GM18507 (cell line): ENCODE measurements at regions not wholly inside any gene's neighbourhood (a gene's known extent, or its start where the extent isn't known, plus 50 kb on each side); places are given as distances from the start of the nearest gene placed in this dataset.

Experiments
- DNase-seq: peaks from one replicate; pipeline ENCODE4 v3.0.0; 2011; ENCODE audit warnings: low read depth; ENCODE audit not compliant: insufficient read length; ENCODE audit errors: extremely low spot score
- FAIRE-seq: peaks from 2 replicates; lab custom pipeline; 2011; peaks lifted over from hg19 to GRCh38; lab: Jason Lieb, UNC

- DNase-seq (no peak), FAIRE-seq (no peak)
Observed at GRCh38 chr17:74107107-74107506, 96.4 kb upstream of the RPL38 start.

- DNase-seq (no peak), FAIRE-seq (no peak)
Observed at GRCh38 chr17:74108126-74108705, 95.3 kb upstream of the RPL38 start.

DNA sequence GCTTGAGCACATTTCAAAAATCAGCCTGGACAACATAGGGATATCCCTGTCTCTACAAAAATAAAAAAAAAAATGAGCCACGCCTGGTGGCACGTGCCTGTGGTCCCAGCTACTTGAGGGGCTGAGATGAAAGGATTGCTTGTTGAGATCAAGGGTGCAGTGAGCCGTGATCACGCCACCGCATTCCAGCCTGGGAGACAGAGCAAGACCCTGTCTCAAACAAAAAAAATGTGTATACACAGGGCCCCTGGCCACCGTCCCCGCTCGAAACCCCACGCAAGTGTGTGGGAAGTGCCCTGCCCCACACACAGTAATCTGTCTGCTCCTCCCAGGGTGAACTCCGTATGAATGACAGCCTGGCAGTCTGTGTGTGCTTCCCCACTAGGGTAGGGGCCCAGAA is 93.0 kb upstream of the RPL38 start:
- FAIRE-seq (no peak), DNase-seq (no peak)

DNA sequence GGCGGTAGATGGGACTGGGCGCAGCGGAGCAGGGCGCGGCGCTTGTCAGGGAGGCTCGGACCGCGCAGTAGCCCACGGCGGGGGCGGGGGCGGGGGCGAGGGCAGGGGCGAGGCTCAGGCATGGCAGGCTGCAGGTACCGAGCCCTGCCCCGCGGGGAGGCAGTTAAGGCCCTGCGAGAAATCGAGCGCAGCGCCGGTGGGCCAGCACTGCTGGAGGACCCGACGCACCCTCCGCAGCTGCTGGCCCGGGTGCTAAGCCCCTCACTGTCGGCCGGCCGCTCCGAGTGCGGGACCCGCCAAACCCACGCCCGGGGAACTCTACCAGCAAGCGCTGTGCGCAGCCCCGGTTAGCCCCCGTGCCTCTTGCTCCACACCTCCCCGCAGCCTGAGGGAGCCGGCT is 90.2 kb upstream of the RPL38 start:
- no peak for FAIRE-seq

GRCh38 chr17:74113952-74114351 is 89.5 kb upstream of the RPL38 start:
- DNase-seq (no peak), FAIRE-seq (no peak)

More for the DNA sequence above, 90.2 kb upstream of the RPL38 start:
- DNase-seq: no peak

DNA sequence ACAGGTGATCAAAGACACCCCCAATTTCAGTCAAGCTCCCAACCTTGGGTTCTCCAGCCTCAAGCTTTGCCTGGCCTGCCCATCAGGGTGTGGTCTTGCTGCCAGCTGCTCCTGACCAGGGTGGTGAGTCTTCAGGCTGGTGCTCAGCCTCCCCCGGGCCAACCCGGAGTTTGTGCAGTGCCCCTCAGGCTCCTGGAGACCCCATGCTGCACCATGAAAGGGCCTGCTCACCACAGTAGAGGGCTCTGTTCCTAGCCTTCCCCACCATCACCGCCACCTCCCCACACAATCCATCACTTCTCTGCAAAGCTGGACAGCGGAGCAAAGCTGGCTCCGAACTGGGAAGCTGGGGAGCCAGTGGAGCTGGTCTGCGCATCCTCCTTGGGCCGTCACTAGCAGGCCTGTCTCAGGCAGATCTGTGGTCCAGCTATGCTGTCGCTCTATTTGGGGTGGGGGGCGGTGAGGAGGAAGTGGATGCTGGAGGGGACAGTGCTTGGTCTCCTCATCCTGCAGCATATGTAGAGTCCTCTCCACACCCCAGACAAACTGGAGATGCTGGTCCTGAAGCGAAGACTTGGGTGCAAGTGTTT is 88.5 kb upstream of the RPL38 start:
- FAIRE-seq (no peak), DNase-seq (no peak)

GRCh38 chr17:74115586-74115985 is 87.9 kb upstream of the RPL38 start:
- DNase-seq (no peak), FAIRE-seq (no peak)

DNA sequence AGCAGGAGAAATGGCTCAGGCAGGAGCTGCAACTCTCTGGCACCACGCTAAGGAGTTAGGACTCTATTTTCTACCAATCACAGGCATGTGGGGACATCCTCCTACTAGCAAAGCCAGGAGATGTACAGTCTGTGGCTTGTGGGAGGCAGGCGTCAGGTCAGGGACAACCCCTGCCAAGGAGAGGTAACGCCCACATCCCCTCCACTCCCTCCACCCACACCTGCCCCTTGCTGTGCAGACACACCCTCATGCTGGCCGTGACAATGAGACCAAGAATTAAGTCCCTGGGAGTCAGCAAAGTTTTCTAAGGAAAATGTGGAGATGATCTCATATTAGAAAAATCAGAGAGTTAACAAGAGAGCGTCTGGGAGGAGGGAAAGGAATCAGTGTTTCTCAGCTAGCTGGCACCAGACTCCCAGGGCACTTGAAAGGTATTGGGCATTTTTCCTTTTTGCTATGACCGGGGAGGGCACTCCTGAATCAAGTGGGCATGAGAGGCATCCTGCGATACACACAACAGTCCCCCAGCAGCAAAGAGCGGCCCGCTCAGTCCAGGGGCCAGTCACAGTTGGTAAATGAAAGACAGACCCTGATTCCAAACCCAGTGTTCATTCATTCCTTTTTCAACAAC is 87.3 kb upstream of the RPL38 start:
- DNase-seq: no peak
- FAIRE-seq: no peak

DNA sequence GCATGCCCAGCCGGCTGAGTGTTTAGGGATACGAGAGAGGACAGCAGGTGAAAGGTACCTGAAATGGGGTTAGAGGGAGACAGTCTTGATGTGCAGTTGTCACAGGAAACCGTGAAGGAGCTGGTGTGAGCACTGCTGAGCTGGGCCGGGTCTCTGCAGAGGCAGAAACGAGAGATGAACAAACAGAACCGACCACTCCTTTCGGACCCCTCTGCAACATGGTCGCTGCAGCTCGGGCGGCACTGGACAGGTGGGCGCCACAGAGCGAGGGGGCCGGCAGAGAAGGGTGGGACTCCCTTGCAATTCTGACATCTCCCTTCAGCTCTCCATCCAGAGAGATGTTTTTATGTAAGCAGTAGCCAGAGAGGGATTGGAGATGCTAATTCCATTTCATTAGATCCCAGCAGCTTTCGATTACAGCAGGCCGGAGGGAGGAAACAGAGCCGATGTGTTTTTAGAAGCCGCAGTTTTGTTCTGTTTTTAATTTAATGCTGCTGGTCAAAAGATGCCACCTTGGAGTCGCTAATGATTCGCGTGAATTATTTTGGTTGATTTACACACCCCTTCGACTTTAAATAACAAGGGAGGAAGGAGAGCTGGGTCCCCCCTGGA is 86.3 kb upstream of the RPL38 start:
- DNase-seq (no peak), FAIRE-seq (no peak)

GRCh38 chr17:74117999-74118421 is 85.5 kb upstream of the RPL38 start:
- DNase-seq (no peak), FAIRE-seq (no peak)

GRCh38 chr17:74118504-74118903 is 85.0 kb upstream of the RPL38 start:
- DNase-seq (no peak), FAIRE-seq (no peak)

GRCh38 chr17:74119049-74119580 is 84.4 kb upstream of the RPL38 start:
- FAIRE-seq (no peak), DNase-seq (no peak)

DNA sequence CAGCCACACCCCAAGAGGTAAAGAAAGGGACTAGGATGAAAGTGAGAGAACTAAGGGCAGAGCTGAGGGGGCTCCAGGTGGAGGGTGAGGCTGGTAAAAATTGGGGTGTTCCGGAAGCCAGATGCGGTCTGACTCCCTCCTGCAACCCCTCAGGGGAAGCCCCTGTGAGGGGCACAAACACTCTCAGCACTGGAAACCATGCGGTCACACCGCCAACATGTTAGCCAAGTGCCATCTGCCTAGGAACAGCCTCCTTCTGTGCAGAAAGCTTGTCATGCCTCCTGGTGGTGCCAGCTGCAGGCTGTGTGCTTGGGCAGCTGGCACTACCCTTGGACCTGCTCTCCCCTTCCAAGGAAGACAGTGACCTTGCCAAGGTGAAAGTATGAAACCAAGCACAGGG is 83.5 kb upstream of the RPL38 start:
- FAIRE-seq: no peak
- no peak for DNase-seq

GRCh38 chr17:74123350-74123749 is 80.1 kb upstream of the RPL38 start:
- FAIRE-seq (no peak), DNase-seq (no peak)

DNA sequence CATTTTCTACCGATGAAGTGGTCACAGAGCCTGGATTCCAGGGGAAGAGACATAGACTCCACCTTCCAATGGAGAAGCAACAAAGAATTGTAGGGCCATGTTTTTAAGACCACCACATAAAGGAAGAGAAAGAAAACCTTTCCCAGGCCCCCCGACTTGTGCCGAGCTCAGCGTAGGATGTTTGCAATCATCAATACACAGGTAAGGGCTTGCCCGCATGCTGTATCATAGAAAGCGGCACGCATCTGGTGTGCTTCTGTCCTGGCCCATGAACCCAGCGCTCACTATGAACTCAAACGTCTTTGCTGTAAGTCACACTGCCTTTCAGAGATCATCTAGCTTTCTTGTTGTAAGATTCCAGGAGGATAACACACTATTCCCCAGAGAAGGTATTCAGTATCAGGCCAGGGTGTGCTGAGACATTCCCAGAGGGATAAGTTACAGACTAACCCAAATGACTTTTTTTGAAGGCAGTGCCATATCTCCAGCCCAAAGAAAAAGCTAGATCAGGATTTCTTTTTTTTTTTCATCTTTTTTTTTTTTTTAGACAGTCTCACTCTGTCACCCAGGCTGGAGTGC is 79.5 kb upstream of the RPL38 start:
- DNase-seq (no peak), FAIRE-seq (no peak)

GRCh38 chr17:74125156-74125555 is 78.3 kb upstream of the RPL38 start:
- FAIRE-seq (no peak), DNase-seq (no peak)

- DNase-seq (no peak), FAIRE-seq (no peak)
Observed at GRCh38 chr17:74126179-74126900, 77.1 kb upstream of the RPL38 start.

DNA sequence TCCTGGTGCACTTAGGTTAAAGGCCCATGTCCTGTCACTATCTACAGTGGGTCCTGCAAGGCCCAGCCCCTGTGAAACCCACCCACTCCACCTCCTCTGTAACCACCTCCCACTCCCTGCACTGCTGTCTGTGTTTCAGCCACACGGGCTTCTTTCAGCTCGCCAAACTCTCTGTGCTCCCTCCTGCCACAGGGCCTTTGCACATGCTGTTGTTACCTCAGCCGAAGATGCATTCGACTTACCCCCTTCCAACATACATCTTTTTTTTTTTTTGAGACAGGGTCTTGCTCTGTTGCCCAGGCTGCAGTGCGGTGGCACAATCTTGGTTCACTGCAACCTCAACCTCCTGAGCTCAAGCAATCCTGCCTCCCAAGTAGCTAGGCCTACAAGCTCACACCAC is 76.5 kb upstream of the RPL38 start:
- FAIRE-seq (no peak), DNase-seq (no peak)

DNA sequence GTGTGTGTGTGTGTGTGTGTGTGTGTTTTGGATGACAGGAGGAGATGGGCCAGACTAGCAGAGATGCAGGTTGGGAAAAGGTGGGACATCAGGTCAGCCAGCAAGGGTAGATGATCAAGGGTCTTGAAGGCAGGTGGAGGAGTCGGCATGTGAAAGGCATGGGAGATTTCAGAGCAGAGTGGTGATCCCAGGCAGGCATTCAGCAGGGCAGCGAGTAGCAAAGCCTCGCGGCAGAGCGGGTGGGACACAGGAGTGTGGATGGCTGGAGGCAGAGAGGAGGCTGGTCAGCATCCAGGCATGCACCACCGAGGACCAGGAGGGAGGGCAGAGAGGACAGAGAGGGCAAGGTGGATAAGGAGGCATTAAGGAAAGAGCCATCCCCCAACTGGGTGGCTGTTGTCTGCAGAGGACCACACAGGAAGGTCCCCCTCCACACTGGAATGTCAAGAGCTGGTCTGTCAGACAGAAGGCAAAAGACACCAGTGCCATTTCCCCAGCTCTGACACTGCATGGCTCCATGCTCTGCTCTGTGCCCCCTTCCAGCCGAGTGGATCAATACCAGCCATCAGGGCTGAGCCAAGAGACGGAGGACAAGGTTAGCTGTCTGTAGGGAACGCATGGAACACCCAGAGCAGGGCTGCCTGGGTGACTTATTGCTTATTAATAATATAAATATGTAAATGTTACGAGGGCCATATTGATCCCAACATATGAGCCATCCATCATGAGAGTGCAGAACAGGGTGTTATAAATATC is 74.8 kb upstream of the RPL38 start:
- DNase-seq (no peak), FAIRE-seq (no peak)
